ENCODE measurements at regions not wholly inside any gene's neighbourhood (a gene's known extent, or its start where the extent isn't known, plus 50 kb on each side); places are given as distances from the start of the nearest gene placed in this dataset.

- H3K27ac ChIP-seq: no peak overlapping the region
- no peak overlapping the region for H3K4me3 ChIP-seq
Measured at GRCh38 chr5:145586661-145587307, 248.4 kb downstream of the PRELID2 start.

- H3K27ac ChIP-seq: no peak overlapping the region
- H3K4me3 ChIP-seq: no peak overlapping the region
Measured at GRCh38 chr5:145585443-145586148, 249.5 kb downstream of the PRELID2 start.

GRCh38 chr5:145579301-145579700, 255.8 kb downstream of the PRELID2 start:
- Histone ChIP-seq H3K27ac (no peak overlapping the region), H3K4me3 (no peak overlapping the region)

GRCh38 chr5:145574889-145575573, 260.1 kb downstream of the PRELID2 start:
- H3K27ac ChIP-seq: no peak overlapping the region
- no peak overlapping the region for H3K4me3 ChIP-seq

- Histone ChIP-seq H3K4me3 (no peak overlapping the region), H3K27ac (no peak overlapping the region)
Measured at GRCh38 chr5:145568581-145568980, 266.6 kb downstream of the PRELID2 start.

GRCh38 chr5:145562931-145563330, 272.2 kb downstream of the PRELID2 start:
- Histone ChIP-seq H3K27ac (no peak overlapping the region), H3K4me3 (no peak overlapping the region)

GRCh38 chr5:145558288-145558687, 276.9 kb downstream of the PRELID2 start:
- H3K27ac ChIP-seq: no peak overlapping the region
- H3K4me3 ChIP-seq: no peak overlapping the region

- H3K4me3 ChIP-seq: no peak overlapping the region
- H3K27ac ChIP-seq: no peak overlapping the region
Measured at GRCh38 chr5:145557345-145557744, 277.8 kb downstream of the PRELID2 start.

GRCh38 chr5:145554399-145554798, 280.7 kb downstream of the PRELID2 start:
- no peak overlapping the region for H3K4me3 ChIP-seq
- no peak overlapping the region for H3K27ac ChIP-seq

GRCh38 chr5:145553177-145553576, 282.0 kb downstream of the PRELID2 start:
- H3K27ac ChIP-seq: no peak overlapping the region
- H3K4me3 ChIP-seq: no peak overlapping the region

- H3K4me3 ChIP-seq: no peak overlapping the region
- no peak overlapping the region for H3K27ac ChIP-seq
Measured at GRCh38 chr5:145551714-145552113, 283.4 kb downstream of the PRELID2 start.

GRCh38 chr5:145548097-145548496, 287.0 kb downstream of the PRELID2 start:
- Histone ChIP-seq H3K27ac (no peak overlapping the region), H3K4me3 (no peak overlapping the region)

- Histone ChIP-seq H3K27ac (no peak overlapping the region), H3K4me3 (no peak overlapping the region)
Measured at GRCh38 chr5:145544401-145544800, 290.7 kb downstream of the PRELID2 start.

GRCh38 chr5:145543968-145544367, 291.2 kb downstream of the PRELID2 start:
- Histone ChIP-seq H3K27ac (no peak overlapping the region), H3K4me3 (no peak overlapping the region)

GRCh38 chr5:145540375-145540774, 294.8 kb downstream of the PRELID2 start:
- H3K4me3 ChIP-seq: no peak overlapping the region

GRCh38 chr5:145539201-145539600, 295.9 kb downstream of the PRELID2 start:
- Histone ChIP-seq H3K27ac (no peak overlapping the region), H3K4me3 (no peak overlapping the region)

More at GRCh38 chr5:145540375-145540774, 294.8 kb downstream of the PRELID2 start:
- H3K27ac ChIP-seq: no peak overlapping the region

GRCh38 chr5:145536133-145536532, 299.0 kb downstream of the PRELID2 start:
- H3K27ac ChIP-seq: no peak overlapping the region
- no peak overlapping the region for H3K4me3 ChIP-seq

GRCh38 chr5:145531038-145531734, 304.0 kb downstream of the PRELID2 start:
- Histone ChIP-seq H3K4me3 (no peak overlapping the region), H3K27ac (peak overlapping the region in 5 of 21 experiments; percentile 11 to 23 (median 14))

GRCh38 chr5:145521523-145521922, 313.6 kb downstream of the PRELID2 start:
- Histone ChIP-seq H3K4me3 (no peak overlapping the region), H3K27ac (peak overlapping the region in 1 of 21 experiments; percentile 34)

GRCh38 chr5:145521066-145521465, 314.1 kb downstream of the PRELID2 start:
- Histone ChIP-seq H3K27ac (peak overlapping the region in 2 of 21 experiments; percentile 34 to 52), H3K4me3 (no peak overlapping the region)

Data from skin epidermis (tissue), 12 donors.